SK-N-SH (cell line): ENCODE measurements at regions not wholly inside any gene's neighbourhood (a gene's known extent, or its start where the extent isn't known, plus 50 kb on each side); places are given as distances from the start of the nearest gene placed in this dataset.

Experiments
- CTCF ChIA-PET: fragments of 300-600, 350-600 bp; formaldehyde crosslinking; extraction: SDS; loops from one replicate; lab custom pipeline; 2021; lab: Yijun Ruan, JAX
- POLR2A ChIA-PET: fragments of 350-600 bp; sonication (Branson Sonifier 250); formaldehyde crosslinking; extraction: SDS; loops from one replicate; lab custom pipeline; 2020; ENCODE audit warnings: antibody characterized with exemption, inconsistent platforms; lab: Yijun Ruan, JAX
- DNase-seq: peaks from one replicate; pipeline ENCODE4 v3.0.0; 2012
- H2AFZ ChIP-seq: fragments of 200-600 bp; sonication (generic); 2 replicates; pipeline ENCODE4 v1.8.1; 2016; ENCODE audit warnings: antibody characterized with exemption, mild to moderate bottlenecking, low read depth
- H3F3A ChIP-seq: fragments of 200-600 bp; sonication (generic); replicated peaks from 2 replicates; pipeline ENCODE3; 2016; ENCODE audit warnings: antibody characterized with exemption, mild to moderate bottlenecking; ENCODE audit not compliant: insufficient read depth
- H3K27ac ChIP-seq, 2 experiments: fragments of 200-500 bp in 1 of 2; fragments of 200-600 bp in 1 of 2; sonication (Bioruptor generic) in 1 of 2; sonication (generic), shearing (Covaris generic) in 1 of 2; 2 replicates each; pipeline versions ENCODE4 v1.5.1 to v1.6.1; 2014 to 2016; ENCODE audit warnings: low read depth in 2 of 2, inconsistent platforms in 1 of 2, low read length in 1 of 2, mild to moderate bottlenecking in 1 of 2, mixed read lengths in 1 of 2
- H3K27me3 ChIP-seq: fragments of 200-600 bp; sonication (generic), shearing (Covaris generic); 2 replicates; pipeline ENCODE4 v1.6.1; 2016; ENCODE audit warnings: mixed run types; ENCODE audit not compliant: insufficient read depth
- H3K36me3 ChIP-seq, 2 experiments: fragments of 200-500 bp in 1 of 2; fragments of 200-600 bp in 1 of 2; sonication (Bioruptor generic) in 1 of 2; sonication (generic) in 1 of 2; replicated peaks in 1 of 2; 2 replicates each; pipeline versions ENCODE3 to v1.5.1; 2014 to 2016; ENCODE audit warnings: low read length in 1 of 2, mild to moderate bottlenecking in 1 of 2; ENCODE audit not compliant: insufficient read depth in 2 of 2, control insufficient read depth in 1 of 2
- H3K4me1 ChIP-seq, 2 experiments: fragments of 200-500 bp in 1 of 2; fragments of 200-600 bp in 1 of 2; sonication (Bioruptor generic) in 1 of 2; sonication (generic), shearing (Covaris generic) in 1 of 2; 2 replicates each; pipeline versions ENCODE4 v1.5.1 to v1.6.1; 2014 to 2016; ENCODE audit warnings: low read depth in 1 of 2, low read length in 1 of 2, mixed run types in 1 of 2; ENCODE audit not compliant: insufficient read depth in 2 of 2, control insufficient read depth in 1 of 2
- H3K4me2 ChIP-seq: fragments of 200-600 bp; sonication (generic), shearing (Covaris generic); 2 replicates; pipeline ENCODE4 v1.6.1; 2017; ENCODE audit warnings: mixed run types
- H3K4me3 ChIP-seq, 2 experiments: fragments of 200-500 bp in 1 of 2; fragments of 200-600 bp in 1 of 2; sonication (Bioruptor generic) in 1 of 2; sonication (generic), shearing (Covaris generic) in 1 of 2; 2 replicates each; pipeline versions ENCODE4 v1.5.1 to v1.8.1; 2014 to 2016; ENCODE audit warnings: low read depth in 2 of 2, inconsistent platforms in 1 of 2, low read length in 1 of 2, mild to moderate bottlenecking in 1 of 2, mixed read lengths in 1 of 2, moderate library complexity in 1 of 2
- H3K79me2 ChIP-seq: fragments of 200-600 bp; sonication (generic); 2 replicates; pipeline ENCODE4 v1.8.1; 2017; ENCODE audit warnings: mild to moderate bottlenecking; ENCODE audit not compliant: insufficient read depth
- H3K9ac ChIP-seq: fragments of 200-600 bp; sonication (generic); 2 replicates; pipeline ENCODE4 v1.6.1; 2017; ENCODE audit warnings: mixed run types
- H3K9me2 ChIP-seq: fragments of 200-600 bp; sonication (generic); 2 replicates; pipeline ENCODE4 v1.6.1; 2017; ENCODE audit warnings: mixed run types
- H3K9me3 ChIP-seq: fragments of 200-600 bp; sonication (generic); 2 replicates; pipeline ENCODE4 v1.6.1; 2017; ENCODE audit warnings: mixed run types, mild to moderate bottlenecking, moderate library complexity
- H4K20me1 ChIP-seq: fragments of 200-600 bp; sonication (generic); 2 replicates; pipeline ENCODE4 v1.6.1; 2017; ENCODE audit warnings: mild to moderate bottlenecking, mixed run types; ENCODE audit not compliant: insufficient read depth
- ELF1 ChIP-seq: IDR thresholded peaks from 2 replicates; pipeline ENCODE4 v1.4.0; 2012
- FOSL2 ChIP-seq: IDR thresholded peaks from 2 replicates; pipeline ENCODE4 v1.4.0; 2012; ENCODE audit warnings: low read depth, mild to moderate bottlenecking, moderate library complexity, borderline replicate concordance
- FOXM1 ChIP-seq: IDR thresholded peaks from 2 replicates; pipeline ENCODE4 v1.4.0; 2012; ENCODE audit warnings: low read depth, mild to moderate bottlenecking
- MAX ChIP-seq: IDR thresholded peaks from 2 replicates; pipeline ENCODE4 v1.4.0; 2012; ENCODE audit warnings: low read depth
- NFIC ChIP-seq: IDR thresholded peaks from 2 replicates; pipeline ENCODE4 v1.4.0; 2012; ENCODE audit warnings: borderline replicate concordance
- NRF1 ChIP-seq: IDR thresholded peaks from 2 replicates; pipeline ENCODE4 v1.6.1; 2012; ENCODE audit warnings: low read depth, mild to moderate bottlenecking, low read length
- POLR2AphosphoS5 ChIP-seq: IDR thresholded peaks from 2 replicates; pipeline ENCODE4 v1.6.1; 2012; ENCODE audit warnings: low read depth, low read length
- RAD21 ChIP-seq: IDR thresholded peaks from 2 replicates; pipeline ENCODE4 v1.6.1; 2012; ENCODE audit warnings: mild to moderate bottlenecking, low read length
- RXRA ChIP-seq: IDR thresholded peaks from 2 replicates; pipeline ENCODE4 v1.4.0; 2012; ENCODE audit warnings: low read depth, mild to moderate bottlenecking, borderline replicate concordance
- TAF1 ChIP-seq: IDR thresholded peaks from 2 replicates; pipeline ENCODE4 v1.6.1; 2012; ENCODE audit warnings: low read depth, mild to moderate bottlenecking, low read length, moderate library complexity, borderline replicate concordance
- TEAD4 ChIP-seq: IDR thresholded peaks from 2 replicates; pipeline ENCODE4 v1.4.0; 2012; ENCODE audit warnings: mild to moderate bottlenecking, borderline replicate concordance; ENCODE audit not compliant: insufficient read depth
- WGBS: methylation state at CpG from one replicate; pipeline ENCODE4 v1.1.6; 2017; ENCODE audit warnings: low lambda C conversion rate; 5-methylcytosine and 5-hydroxymethylcytosine counted together

DNA sequence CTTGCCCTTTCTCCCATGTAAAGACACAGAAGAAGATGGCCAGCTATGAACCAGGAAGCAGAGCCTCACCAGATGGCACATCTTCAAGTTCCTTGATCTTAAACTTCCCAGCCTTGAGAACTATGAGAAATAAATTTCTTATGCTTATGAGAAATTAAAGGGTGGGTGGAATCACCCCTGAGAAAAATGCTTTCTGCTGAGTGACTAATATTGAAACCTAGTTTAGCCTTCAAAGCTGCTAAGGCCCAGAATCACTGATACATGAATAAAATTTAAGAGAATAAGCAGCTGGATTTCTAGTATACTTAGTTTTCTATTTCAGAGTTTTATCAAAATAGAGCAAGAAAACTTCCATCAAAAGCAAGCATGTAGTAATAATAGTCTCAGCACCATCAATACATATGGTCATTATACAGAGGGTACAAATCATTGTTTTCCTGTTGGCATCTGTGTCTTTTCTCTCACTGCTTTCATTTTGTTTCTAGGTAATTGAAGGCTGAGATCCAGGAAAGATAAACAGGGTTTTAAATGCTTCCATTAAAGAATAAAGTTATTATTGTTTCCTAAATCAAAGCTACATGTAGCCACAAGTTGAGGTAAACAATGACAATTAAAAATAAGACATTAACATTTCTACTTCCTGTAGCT is 53.3 kb upstream of the COL5A2 start:
- H3K79me2 ChIP-seq: no peaks in the 10 kb centered on the region
- H3K27ac ChIP-seq: peak overlapping the region in 1 of 2 experiments; percentile 50; a peak in 2 of 4 replicates
- no peak overlapping the region for H3K4me2 ChIP-seq
- POLR2A ChIA-PET: no interaction called here
- no peaks in the 10 kb centered on the region for H3K27me3 ChIP-seq
- peaks cover 25% of the 10 kb centered on the region for H3F3A ChIP-seq
- DNase-seq: no peak
- TF ChIP-seq TAF1 (no peak), FOXM1 (no peak), NFIC (no peak)
- no peaks in the 10 kb centered on the region for H3K9me2 ChIP-seq
- H2AFZ ChIP-seq: peak overlapping the region; percentile 36; the same call in 1 of the 2 replicates
- peaks cover 2% of the 10 kb centered on the region; the same call in 1 of the 2 replicates for H3K9me3 ChIP-seq
- H4K20me1 ChIP-seq: no peaks in the 10 kb centered on the region
- H3K4me1 ChIP-seq: peaks cover 0 to 3% of the 10 kb centered on the region in 2 experiments; a peak in 1 of 4 replicates
- H3K4me3 ChIP-seq: no peak overlapping the region
- H3K36me3 ChIP-seq: no peaks in the 10 kb centered on the region
- no peak overlapping the region for H3K9ac ChIP-seq
- CTCF ChIA-PET: interaction anchor here (0.8 to 0.9 kb wide), 2 partner anchors 55 to 139 kb away, joined by 3 read pairs; no protein-coding TSS in a partner anchor

- Histone ChIP-seq H3K36me3 (no peaks in the 10 kb centered on the region), H3K27me3 (no peaks in the 10 kb centered on the region), H3K27ac (peak overlapping the region in 1 of 2 experiments; percentile 50; a peak in 1 of 4 replicates), H2AFZ (no peak overlapping the region), H3K9ac (no peak overlapping the region), H4K20me1 (no peaks in the 10 kb centered on the region), H3K4me3 (no peak overlapping the region), H3K9me3 (no peaks in the 10 kb centered on the region), H3K4me2 (no peak overlapping the region), H3K9me2 (no peaks in the 10 kb centered on the region), H3F3A (peaks cover 20% of the 10 kb centered on the region), H3K79me2 (no peaks in the 10 kb centered on the region), H3K4me1 (peaks cover 0 to 3% of the 10 kb centered on the region in 2 experiments; a peak in 1 of 4 replicates)
- WGBS: 80% methylated on average over 2 of the region's 2 CpGs
- POLR2A ChIA-PET: no interaction called here
- no peak for TF ChIP-seq MAX
- no peak for TF ChIP-seq RXRA
- TF ChIP-seq TAF1: no peak
- TF ChIP-seq POLR2AphosphoS5: no peak
- no peak for TF ChIP-seq TEAD4
- no peak for TF ChIP-seq NRF1
- CTCF ChIA-PET: interaction anchor here (0.9 to 1.2 kb wide), 2 partner anchors 8 to 139 kb away, joined by 3 to 4 read pairs; no protein-coding TSS in a partner anchor
- no peak for DNase-seq
Measured at GRCh38 chr2:189233527-189233926, 54.0 kb upstream of the COL5A2 start.

- ChIA-PET CTCF (interaction anchor here (1.2 kb wide), 1 partner anchor 10 kb away, joined by 4 read pairs; no protein-coding TSS in a partner anchor), POLR2A (no interaction called here)
- H3K4me2 ChIP-seq: no peak overlapping the region
- H3K36me3 ChIP-seq: peaks cover 0 to 3% of the 10 kb centered on the region in 2 experiments
- no peaks in the 10 kb centered on the region for H3K9me2 ChIP-seq
- H3K4me3 ChIP-seq: no peak overlapping the region
- peaks cover 20% of the 10 kb centered on the region for H3F3A ChIP-seq
- no peaks in the 10 kb centered on the region for H3K27me3 ChIP-seq
- H3K9ac ChIP-seq: no peak overlapping the region
- TF ChIP-seq FOSL2: 0 out of 2 replicates have a peak, but pooled peaks have one; percentile 6
- TF ChIP-seq RAD21: no peak
- no peak for TF ChIP-seq ELF1
- H2AFZ ChIP-seq: 0 out of 2 replicates have a peak overlapping the region, but pooled peaks have one; percentile 6
- H3K27ac ChIP-seq: peak overlapping the region in 1 of 2 experiments; percentile 63; a peak in 2 of 4 replicates
- no peaks in the 10 kb centered on the region for H3K79me2 ChIP-seq
- no peaks in the 10 kb centered on the region for H3K9me3 ChIP-seq
- no peaks in the 10 kb centered on the region for H4K20me1 ChIP-seq
- peaks cover 0 to 3% of the 10 kb centered on the region in 2 experiments; a peak in 1 of 4 replicates for H3K4me1 ChIP-seq
- DNase-seq: no peak
Measured at GRCh38 chr2:189234991-189235390, 55.4 kb upstream of the COL5A2 start.
